ENCODE measurements at regions not wholly inside any gene's neighbourhood (a gene's known extent, or its start where the extent isn't known, plus 50 kb on each side); places are given as distances from the start of the nearest gene placed in this dataset.

- TF ChIP-seq NCOR1 (IDR thresholded peaks at IDR 0.05) (no peak), HNRNPL (IDR thresholded peaks at IDR 0.05; ENCODE audit: low read depth, low read length) (no peak), ZNF644 (tag; IDR thresholded peaks at IDR 0.05; ENCODE audit: low read depth) (no peak)
Measured at GRCh38 chr3:159074756-159075701, 273.2 kb downstream of the MFSD1 start (continued).

- WGBS (ENCODE audit: insufficient coverage, low coverage, missing lambda C conversion rate) = 0% methylated on average over 2 of the region's 2 CpGs
- Histone ChIP-seq H3K9me3 (replicated peaks; ENCODE audit: control insufficient read depth, insufficient read depth, low read depth, low read length) (0 out of 2 replicates have a peak, but pooled peaks cover 2% of the 10 kb centered on the region), H3K36me3 (ENCODE audit: control insufficient read depth, insufficient read depth, low read length) (no peaks in the 10 kb centered on the region), H3K9ac (ENCODE audit: insufficient read depth in 1 of 2, low read depth in 2 of 2, low read length in 2 of 2) (no peak overlapping the region), H3K4me1 (replicated peaks in 1 of 2; ENCODE audit: control insufficient read depth in 2 of 2, insufficient read depth in 2 of 2, low read length in 2 of 2) (no peaks in the 10 kb centered on the region), H3K4me2 (ENCODE audit: insufficient read depth, low read length) (no peak overlapping the region), H2AFZ (ENCODE audit: low read depth, low read length) (no peak overlapping the region), H3K79me2 (ENCODE audit: control insufficient read depth, insufficient read depth, low read length) (no peaks in the 10 kb centered on the region), H4K20me1 (replicated peaks; ENCODE audit: control insufficient read depth, insufficient read depth, low read length) (no peaks in the 10 kb centered on the region), H3K4me3 (no peak overlapping the region), H3K27me3 (ENCODE audit: control insufficient read depth in 2 of 2, insufficient read depth in 2 of 2, low read length in 2 of 2) (no peaks in the 10 kb centered on the region), H3K9me1 (ENCODE audit: control insufficient read depth, insufficient read depth, low read length) (no peaks in the 10 kb centered on the region), H3K27ac (ENCODE audit: extremely low read depth, low read depth, low read length) (no peak overlapping the region)
- no peak for DNase-seq (ENCODE audit: extremely low read depth in 1 of 4, low spot score in 3 of 4)
- BruUV-seq (replicated peaks) = no TSS peak
- ChIA-PET POLR2A (no interaction called here), CTCF (ENCODE audit: low intra/inter-chr PET ratio) (no interaction called here)
- in situ Hi-C loops (cut with MboI) = no loop called here
- no peak for FAIRE-seq
- TF ChIP-seq NR4A1 (CRISPR knock-in tag; IDR thresholded peaks at IDR 0.05) (no peak), NR4A1 (tag; IDR thresholded peaks at IDR 0.05) (no peak), ZNF174 (CRISPR knock-in tag; IDR thresholded peaks at IDR 0.05) (no peak), ZNF316 (IDR thresholded peaks at IDR 0.05) (no peak), SRSF3 (IDR thresholded peaks at IDR 0.05; ENCODE audit: insufficient read depth, low read length) (no peak), NUFIP1 (IDR thresholded peaks at IDR 0.05; ENCODE audit: partially characterized antibody) (no peak), PML (IDR thresholded peaks at IDR 0.05; ENCODE audit: low read length) (no peak), SRSF7 (optimal IDR thresholded peaks at IDR 0.05; ENCODE audit: low read depth, low read length) (no peak), ZNF512 (tag; IDR thresholded peaks at IDR 0.05) (no peak)
- TF ChIP-seq, protein P1, sequence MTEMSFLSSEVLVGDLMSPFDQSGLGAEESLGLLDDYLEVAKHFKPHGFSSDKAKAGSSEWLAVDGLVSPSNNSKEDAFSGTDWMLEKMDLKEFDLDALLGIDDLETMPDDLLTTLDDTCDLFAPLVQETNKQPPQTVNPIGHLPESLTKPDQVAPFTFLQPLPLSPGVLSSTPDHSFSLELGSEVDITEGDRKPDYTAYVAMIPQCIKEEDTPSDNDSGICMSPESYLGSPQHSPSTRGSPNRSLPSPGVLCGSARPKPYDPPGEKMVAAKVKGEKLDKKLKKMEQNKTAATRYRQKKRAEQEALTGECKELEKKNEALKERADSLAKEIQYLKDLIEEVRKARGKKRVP (CRISPR knock-in tag; IDR thresholded peaks at IDR 0.05) = no peak
- intact Hi-C loops (cut with micrococcal nuclease) = no loop called here
- no peak for ATAC-seq
Measured at GRCh38 chr3:159077860-159078259, 276.0 kb downstream of the MFSD1 start.
